ENCODE measurements at regions not wholly inside any gene's neighbourhood (a gene's known extent, or its start where the extent isn't known, plus 50 kb on each side); places are given as distances from the start of the nearest gene placed in this dataset.

GRCh38 chr7:47071866-47072265 lies 510.0 kb downstream of the TNS3 start:
- H2AFZ ChIP-seq (replicated peaks; ENCODE audit: low read length, poor library complexity), result no peak overlapping the region
- H4K5ac ChIP-seq (ENCODE audit: low read depth, low read length), result no peak overlapping the region
- H2BK120ac ChIP-seq (ENCODE audit: low read depth, low read length), result no peak overlapping the region
- H2AK9ac ChIP-seq (replicated peaks; ENCODE audit: low read depth, low read length, poor library complexity), result no peak overlapping the region
- CTCF ChIA-PET, result no interaction called here
- intact Hi-C loops (cut with micrococcal nuclease), result no loop called here
- ATAC-seq (ENCODE audit: low read depth), result no peak
- H3K79me1 ChIP-seq (ENCODE audit: low read depth in 1 of 2, low read length in 2 of 2), result no peaks in the 10 kb centered on the region
- no TSS peak for BruUV-seq (replicated peaks)
- 90% methylated on average over 2 of the region's 3 CpGs; no CpG with 5 or more reads in 1 of the 2 experiments for WGBS, 2 experiments (ENCODE audit: extremely low coverage in 2 of 2, insufficient read length in 1 of 2)
- H3K4ac ChIP-seq (ENCODE audit: low read depth, low read length), result no peak overlapping the region
- POLR2A ChIA-PET (ENCODE audit: unreplicated experiment), result no interaction called here
- no peak overlapping the region for H3K9ac ChIP-seq (ENCODE audit: low read depth, low read length)
- no peaks in the 10 kb centered on the region for H3K9me1 ChIP-seq (ENCODE audit: insufficient read depth, low read length)
- no peaks in the 10 kb centered on the region for H3K4me1 ChIP-seq (ENCODE audit: control insufficient read depth, insufficient read depth, low read length)
- TF ChIP-seq SMC3 (IDR thresholded peaks at IDR 0.05; ENCODE audit: low read depth, low read length) (no peak), RCOR1 (IDR thresholded peaks at IDR 0.05; ENCODE audit: insufficient replicate concordance, low read length) (no peak), MAFK (IDR thresholded peaks at IDR 0.05; ENCODE audit: low read depth, low read length) (no peak), MXI1 (IDR thresholded peaks at IDR 0.05; ENCODE audit: borderline replicate concordance, low read depth, low read length) (no peak), POLR2A (IDR thresholded peaks at IDR 0.05; ENCODE audit: low read depth, low read length) (no peak), NFE2L2 (IDR thresholded peaks at IDR 0.05; ENCODE audit: low read depth, low read length) (no peak), MAZ (IDR thresholded peaks at IDR 0.05; ENCODE audit: borderline replicate concordance, low read depth, low read length) (no peak), CTCF (conservative IDR thresholded peaks at IDR 0.05; ENCODE audit: low read depth, low read length) (no peak), RAD21 (IDR thresholded peaks at IDR 0.05; ENCODE audit: low read length) (no peak), BHLHE40 (IDR thresholded peaks at IDR 0.05; ENCODE audit: low read depth, low read length) (no peak), RFX5 (IDR thresholded peaks at IDR 0.05; ENCODE audit: low read depth, low read length) (no peak), CEBPB (IDR thresholded peaks at IDR 0.05; ENCODE audit: low read depth, low read length) (no peak), FOS (IDR thresholded peaks at IDR 0.05; ENCODE audit: low read depth, low read length) (no peak), ELK1 (IDR thresholded peaks at IDR 0.05; ENCODE audit: borderline replicate concordance, low read depth, low read length) (no peak), CHD1 (IDR thresholded peaks at IDR 0.05; ENCODE audit: low read depth, low read length) (no peak), USF2 (IDR thresholded peaks at IDR 0.05; ENCODE audit: low read depth, low read length) (no peak)
- H3K23ac ChIP-seq (ENCODE audit: low read depth, low read length), result no peak overlapping the region
- no peak overlapping the region for H4K91ac ChIP-seq (ENCODE audit: insufficient read depth, low read depth, low read length)
- H3K4me3 ChIP-seq (ENCODE audit: insufficient read depth, low read depth, low read length), result no peak overlapping the region
- no peak overlapping the region for H3K27ac ChIP-seq (ENCODE audit: insufficient read depth, low read length)
- H3K27me3 ChIP-seq (ENCODE audit: control insufficient read depth, insufficient read depth, low read length), result peaks cover 9% of the 10 kb centered on the region
- H2BK15ac ChIP-seq (ENCODE audit: low read depth, low read length), result no peak overlapping the region
- no peaks in the 10 kb centered on the region for H3K36me3 ChIP-seq (ENCODE audit: control insufficient read depth, insufficient read depth, low read length)
- no peak overlapping the region for H2BK20ac ChIP-seq (ENCODE audit: low read depth, low read length)
- no peak overlapping the region for H4K8ac ChIP-seq (ENCODE audit: low read depth in 2 of 2, low read length in 2 of 2)
- DNase-seq, result no peak
- H2BK5ac ChIP-seq (ENCODE audit: low read depth, low read length, poor library complexity, severe bottlenecking), result no peak overlapping the region
- in situ Hi-C loops (cut with MboI; ENCODE audit: low sequenced_read_pairs), result no loop called here
- H4K20me1 ChIP-seq (ENCODE audit: insufficient read depth, low read length), result no peaks in the 10 kb centered on the region
- H3K4me2 ChIP-seq (ENCODE audit: low read depth, low read length), result no peak overlapping the region
- dilution Hi-C loops (cut with HindIII; ENCODE audit: low sequenced_read_pairs, unreplicated experiment), result no loop called here
- H2AK5ac ChIP-seq (ENCODE audit: low read depth, low read length), result no peak overlapping the region
- no peak overlapping the region for H3K14ac ChIP-seq (replicated peaks; ENCODE audit: low read depth, low read length)
- H3K9me3 ChIP-seq (ENCODE audit: control insufficient read depth, insufficient read depth, low read length), result peaks cover 2% of the 10 kb centered on the region
- no peak overlapping the region for H3K18ac ChIP-seq (ENCODE audit: low read depth, low read length)
- no peak overlapping the region for H3K56ac ChIP-seq (ENCODE audit: extremely low read depth, insufficient read depth, low read length)

Data from IMR-90 (cell line).